OCI-LY7 (cell line): ENCODE measurements at regions not wholly inside any gene's neighbourhood (a gene's known extent, or its start where the extent isn't known, plus 50 kb on each side); places are given as distances from the start of the nearest gene placed in this dataset.

Experiments used
- EZH2phosphoT487 ChIP-seq: fragments of 200-600 bp; sonication (generic); IDR thresholded peaks from 2 replicates; pipeline ENCODE4 v1.6.1; 2018; ENCODE audit warnings: low read depth, borderline replicate concordance, mild to moderate bottlenecking, mixed run types, antibody characterized with exemption, low read length, moderate library complexity, mixed read lengths
- TF ChIP-seq, protein P1 (sequence below): fragments of 200-600 bp; sonication (generic); conservative IDR thresholded peaks from 2 replicates; pipeline ENCODE4 v1.5.1; 2014; ENCODE audit warnings: mild to moderate bottlenecking, antibody characterized with exemption, low read length, moderate library complexity, mixed read lengths

DNA sequence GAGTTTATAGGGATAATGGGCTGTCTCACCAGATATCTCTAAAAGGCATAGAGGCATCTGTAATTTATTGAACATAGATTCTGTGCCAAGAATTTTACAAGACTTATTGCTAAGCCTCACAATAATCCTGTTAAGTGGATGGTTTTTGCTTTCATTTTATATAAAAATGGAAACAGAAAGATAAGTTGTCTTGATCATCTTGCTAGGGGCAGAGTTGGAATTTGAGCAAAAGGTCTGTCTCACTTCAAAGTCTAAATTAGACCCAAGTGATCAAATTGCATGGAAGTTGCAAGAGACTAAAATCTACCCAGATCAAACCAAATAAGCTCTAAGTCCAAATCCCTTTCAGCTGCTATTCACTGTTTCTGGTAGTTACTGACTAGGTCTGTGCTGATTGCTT lies 95.3 kb upstream of the SOX11 start:
- TF ChIP-seq, protein P1, sequence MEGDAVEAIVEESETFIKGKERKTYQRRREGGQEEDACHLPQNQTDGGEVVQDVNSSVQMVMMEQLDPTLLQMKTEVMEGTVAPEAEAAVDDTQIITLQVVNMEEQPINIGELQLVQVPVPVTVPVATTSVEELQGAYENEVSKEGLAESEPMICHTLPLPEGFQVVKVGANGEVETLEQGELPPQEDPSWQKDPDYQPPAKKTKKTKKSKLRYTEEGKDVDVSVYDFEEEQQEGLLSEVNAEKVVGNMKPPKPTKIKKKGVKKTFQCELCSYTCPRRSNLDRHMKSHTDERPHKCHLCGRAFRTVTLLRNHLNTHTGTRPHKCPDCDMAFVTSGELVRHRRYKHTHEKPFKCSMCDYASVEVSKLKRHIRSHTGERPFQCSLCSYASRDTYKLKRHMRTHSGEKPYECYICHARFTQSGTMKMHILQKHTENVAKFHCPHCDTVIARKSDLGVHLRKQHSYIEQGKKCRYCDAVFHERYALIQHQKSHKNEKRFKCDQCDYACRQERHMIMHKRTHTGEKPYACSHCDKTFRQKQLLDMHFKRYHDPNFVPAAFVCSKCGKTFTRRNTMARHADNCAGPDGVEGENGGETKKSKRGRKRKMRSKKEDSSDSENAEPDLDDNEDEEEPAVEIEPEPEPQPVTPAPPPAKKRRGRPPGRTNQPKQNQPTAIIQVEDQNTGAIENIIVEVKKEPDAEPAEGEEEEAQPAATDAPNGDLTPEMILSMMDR: no peak
- TF ChIP-seq EZH2phosphoT487: no peak
